OCI-LY3 (cell line): ENCODE measurements at regions not wholly inside any gene's neighbourhood (a gene's known extent, or its start where the extent isn't known, plus 50 kb on each side); places are given as distances from the start of the nearest gene placed in this dataset.
A peak's percentile ranks its signal among the peaks of the same experiment; 100 is the strongest.

Source experiments
- H2AFZ ChIP-seq: fragments of 200-600, 300-600 bp; shearing (Covaris generic); 2 replicates; pipeline ENCODE4 v1.6.0; 2014; ENCODE audit warnings: antibody characterized with exemption, low read depth, low read length
- H3K27ac ChIP-seq: fragments of 200-600, 300-600 bp; sonication (generic); 2 replicates; pipeline ENCODE4 v1.5.1; 2014; ENCODE audit warnings: mild to moderate bottlenecking, low read length, moderate library complexity, mixed read lengths
- H3K27me3 ChIP-seq: fragments of 200-600, 300-600 bp; sonication (generic); 2 replicates; pipeline ENCODE4 v1.6.1; 2014; ENCODE audit warnings: low read depth, low read length, mixed read lengths
- H3K36me3 ChIP-seq: fragments of 200-600, 300-600 bp; sonication (generic); replicated peaks from 2 replicates; pipeline ENCODE3; 2014; ENCODE audit warnings: low read depth, low read length, mixed read lengths
- H3K4me1 ChIP-seq: fragments of 300-600, 200-600 bp; sonication (generic); 2 replicates; pipeline ENCODE4 v1.6.1; 2014; ENCODE audit warnings: low read length, mixed read lengths
- H3K4me2 ChIP-seq: fragments of 200-600, 300-600 bp; sonication (generic); 2 replicates; pipeline ENCODE4 v1.6.1; 2014; ENCODE audit warnings: low read length, mixed read lengths
- H3K4me3 ChIP-seq: fragments of 300-600, 200-600 bp; sonication (generic); 2 replicates; pipeline ENCODE4 v1.5.1; 2014; ENCODE audit warnings: antibody characterized with exemption, mild to moderate bottlenecking, low read length, moderate library complexity
- H3K79me2 ChIP-seq: fragments of 300-600, 200-600 bp; shearing (Covaris generic); 2 replicates; pipeline ENCODE4 v1.6.1; 2014; ENCODE audit warnings: mild to moderate bottlenecking, low read length, mixed read lengths
- H3K9ac ChIP-seq: fragments of 300-600, 200-600 bp; shearing (Covaris generic); 2 replicates; pipeline ENCODE4 v1.6.0; 2014; ENCODE audit warnings: mild to moderate bottlenecking, low read length, moderate library complexity
- H3K9me3 ChIP-seq: fragments of 200-600, 300-600 bp; shearing (Covaris generic); 2 replicates; pipeline ENCODE4 v1.6.1; 2014; ENCODE audit warnings: low read length, mixed read lengths; ENCODE audit not compliant: insufficient read depth
- H4K20me1 ChIP-seq: fragments of 200-600, 300-600 bp; sonication (generic); 2 replicates; pipeline ENCODE4 v1.6.1; 2016; ENCODE audit warnings: low read length, mixed read lengths; ENCODE audit not compliant: insufficient read depth
- EZH2phosphoT487 ChIP-seq: fragments of 200-600 bp; shearing (Covaris generic); IDR thresholded peaks from 2 replicates; pipeline ENCODE4 v1.6.1; 2018; ENCODE audit warnings: antibody characterized with exemption, mixed run types, low read depth
- TF ChIP-seq, protein P1 (sequence below): fragments of 200-600, 300-600 bp; sonication (generic); IDR thresholded peaks from 2 replicates; pipeline ENCODE4 v1.5.1; 2014; ENCODE audit warnings: antibody characterized with exemption, low read length, low read depth

DNA sequence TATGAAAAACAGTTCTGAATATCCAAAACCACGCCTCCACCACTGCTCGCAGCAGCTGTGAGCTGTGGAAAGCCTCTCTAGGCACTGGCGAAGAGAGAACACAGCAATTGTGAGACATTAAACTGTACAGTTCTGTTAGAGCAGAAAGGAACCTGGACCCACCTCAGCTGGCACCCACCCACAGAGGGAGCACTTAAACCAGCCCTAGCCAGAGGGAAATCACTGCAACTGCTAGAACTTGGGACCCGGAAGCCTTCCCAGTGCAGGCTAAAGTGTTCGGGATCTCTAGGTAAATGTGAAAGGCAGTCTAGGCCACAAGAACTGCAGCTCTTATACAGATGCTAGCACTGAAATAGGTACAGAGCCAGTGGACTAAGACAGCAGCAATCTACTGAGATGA lies 308.8 kb downstream of the PRR32 start:
- no peaks in the 10 kb centered on the region for H3K27me3 ChIP-seq
- peak overlapping the region; percentile 30; the same call in 1 of the 2 replicates for H2AFZ ChIP-seq
- no peaks in the 10 kb centered on the region for H3K9me3 ChIP-seq
- H3K4me1 ChIP-seq: peaks cover 20% of the 10 kb centered on the region; the same call in 1 of the 2 replicates
- H3K27ac ChIP-seq: no peak overlapping the region; the same call in 1 of the 2 replicates
- no peak overlapping the region for H3K4me3 ChIP-seq
- H3K36me3 ChIP-seq: peaks cover 3% of the 10 kb centered on the region
- no peak for TF ChIP-seq EZH2phosphoT487
- TF ChIP-seq, protein P1, sequence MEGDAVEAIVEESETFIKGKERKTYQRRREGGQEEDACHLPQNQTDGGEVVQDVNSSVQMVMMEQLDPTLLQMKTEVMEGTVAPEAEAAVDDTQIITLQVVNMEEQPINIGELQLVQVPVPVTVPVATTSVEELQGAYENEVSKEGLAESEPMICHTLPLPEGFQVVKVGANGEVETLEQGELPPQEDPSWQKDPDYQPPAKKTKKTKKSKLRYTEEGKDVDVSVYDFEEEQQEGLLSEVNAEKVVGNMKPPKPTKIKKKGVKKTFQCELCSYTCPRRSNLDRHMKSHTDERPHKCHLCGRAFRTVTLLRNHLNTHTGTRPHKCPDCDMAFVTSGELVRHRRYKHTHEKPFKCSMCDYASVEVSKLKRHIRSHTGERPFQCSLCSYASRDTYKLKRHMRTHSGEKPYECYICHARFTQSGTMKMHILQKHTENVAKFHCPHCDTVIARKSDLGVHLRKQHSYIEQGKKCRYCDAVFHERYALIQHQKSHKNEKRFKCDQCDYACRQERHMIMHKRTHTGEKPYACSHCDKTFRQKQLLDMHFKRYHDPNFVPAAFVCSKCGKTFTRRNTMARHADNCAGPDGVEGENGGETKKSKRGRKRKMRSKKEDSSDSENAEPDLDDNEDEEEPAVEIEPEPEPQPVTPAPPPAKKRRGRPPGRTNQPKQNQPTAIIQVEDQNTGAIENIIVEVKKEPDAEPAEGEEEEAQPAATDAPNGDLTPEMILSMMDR: no peak
- peak overlapping the region; percentile 20; the same call in 1 of the 2 replicates for H3K4me2 ChIP-seq
- H3K79me2 ChIP-seq: no peaks in the 10 kb centered on the region
- no peak overlapping the region for H3K9ac ChIP-seq
- H4K20me1 ChIP-seq: no peaks in the 10 kb centered on the region

DNA sequence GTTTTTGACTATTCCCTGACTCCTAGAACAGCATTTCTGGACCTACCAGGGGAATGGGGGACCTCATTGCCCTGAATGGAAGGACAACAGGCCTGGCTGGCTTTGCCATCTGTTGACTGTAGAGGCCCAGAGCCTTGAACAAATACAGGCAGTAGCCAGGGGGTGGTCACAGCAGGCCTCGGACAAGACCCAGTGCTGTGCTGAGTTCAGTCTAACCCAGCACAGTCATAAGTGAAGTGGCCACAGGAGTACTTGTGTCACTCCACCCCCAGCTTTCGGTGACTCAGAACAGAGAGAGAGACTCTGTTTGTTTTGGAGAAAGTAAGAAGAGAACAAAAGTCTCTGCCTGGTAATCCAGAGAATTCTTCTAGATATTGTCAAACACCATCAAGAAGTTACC lies 310.0 kb downstream of the PRR32 start:
- Histone ChIP-seq H3K4me3 (no peak overlapping the region), H3K36me3 (peaks cover 3% of the 10 kb centered on the region), H3K4me1 (peaks cover 20% of the 10 kb centered on the region; the same call in 1 of the 2 replicates), H3K27ac (no peak overlapping the region), H3K79me2 (no peaks in the 10 kb centered on the region), H2AFZ (no peak overlapping the region), H3K9me3 (no peaks in the 10 kb centered on the region), H3K4me2 (no peak overlapping the region), H3K27me3 (no peaks in the 10 kb centered on the region), H4K20me1 (no peaks in the 10 kb centered on the region), H3K9ac (no peak overlapping the region)
- no peak for TF ChIP-seq EZH2phosphoT487
- TF ChIP-seq, protein P1: no peak

DNA sequence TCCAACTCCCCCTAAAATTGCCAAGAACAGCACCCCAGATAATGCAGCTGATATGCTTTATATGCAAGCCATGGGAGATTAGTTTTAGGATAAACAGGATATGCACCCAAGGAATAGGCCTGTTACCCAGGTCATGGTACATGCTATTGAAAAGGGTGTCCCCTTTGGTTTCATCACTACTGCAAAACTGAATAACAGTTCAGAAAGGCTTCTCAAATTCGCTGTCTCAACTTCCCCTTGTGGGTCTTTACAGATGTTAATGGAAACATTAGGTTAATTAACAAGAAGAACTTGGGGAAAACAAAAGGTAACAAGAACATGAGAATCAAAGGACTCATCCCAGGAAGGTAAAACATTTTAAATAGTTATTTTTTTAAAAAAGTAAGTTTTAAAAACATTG lies 318.7 kb downstream of the PRR32 start:
- no peaks in the 10 kb centered on the region for H3K79me2 ChIP-seq
- H3K4me1 ChIP-seq: no peaks in the 10 kb centered on the region
- H3K9ac ChIP-seq: no peak overlapping the region
- H4K20me1 ChIP-seq: no peaks in the 10 kb centered on the region
- no peak overlapping the region for H3K27ac ChIP-seq
- TF ChIP-seq, protein P1: no peak
- TF ChIP-seq EZH2phosphoT487: no peak
- H2AFZ ChIP-seq: no peak overlapping the region
- H3K4me3 ChIP-seq: no peak overlapping the region
- no peaks in the 10 kb centered on the region for H3K27me3 ChIP-seq
- no peaks in the 10 kb centered on the region for H3K9me3 ChIP-seq
- no peaks in the 10 kb centered on the region for H3K36me3 ChIP-seq
- no peak overlapping the region for H3K4me2 ChIP-seq

DNA sequence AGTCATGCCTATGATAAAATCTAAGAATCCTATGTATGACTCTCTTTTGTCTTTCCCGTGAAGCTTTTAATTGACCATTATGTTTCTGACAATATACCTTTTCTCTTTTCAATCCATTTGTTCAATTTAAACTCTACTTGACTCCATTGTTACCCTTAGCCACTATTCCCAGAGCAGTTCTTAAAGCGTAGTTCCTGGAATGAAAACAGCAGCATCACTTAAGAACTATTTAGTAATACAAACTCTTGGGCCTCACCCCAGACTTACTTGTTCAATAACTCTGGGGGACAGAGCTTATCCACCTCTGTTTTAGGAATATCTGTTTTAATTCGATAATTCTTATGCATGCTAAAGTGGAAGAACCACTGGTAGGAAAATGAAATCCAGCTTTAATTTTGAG lies 358.4 kb downstream of the PRR32 start:
- TF ChIP-seq, protein P1: no peak
- TF ChIP-seq EZH2phosphoT487: no peak
- no peak overlapping the region for H3K9ac ChIP-seq
- H3K4me3 ChIP-seq: no peak overlapping the region
- no peak overlapping the region for H2AFZ ChIP-seq
- no peaks in the 10 kb centered on the region for H3K79me2 ChIP-seq
- no peaks in the 10 kb centered on the region for H3K27me3 ChIP-seq
- H3K9me3 ChIP-seq: no peaks in the 10 kb centered on the region
- H3K4me2 ChIP-seq: no peak overlapping the region
- H3K36me3 ChIP-seq: no peaks in the 10 kb centered on the region
- H3K4me1 ChIP-seq: no peaks in the 10 kb centered on the region
- no peak overlapping the region for H3K27ac ChIP-seq
- no peaks in the 10 kb centered on the region for H4K20me1 ChIP-seq
